Liver (tissue), 8 donors: ENCODE measurements at regions not wholly inside any gene's neighbourhood (a gene's known extent, or its start where the extent isn't known, plus 50 kb on each side); places are given as distances from the start of the nearest gene placed in this dataset.

Experiments
- DNase-seq: peaks from one replicate; pipeline ENCODE4 v3.0.0-alpha.2; 2017; ENCODE audit warnings: low spot score
- H3K27ac ChIP-seq, 2 donors: one replicate each; pipeline ENCODE4 v1.7.0; 2013; ENCODE audit warnings: inconsistent platforms in 2 of 2, low read length in 2 of 2, control low read depth in 1 of 2, low read depth in 1 of 2, mild to moderate bottlenecking in 1 of 2
- H3K27me3 ChIP-seq, 4 donors: one replicate each; pipeline versions ENCODE4 v1.6.1 to v1.7.0; 2013; ENCODE audit warnings: low read length in 3 of 4, inconsistent platforms in 1 of 4, mild to moderate bottlenecking in 1 of 4, moderate library complexity in 1 of 4; ENCODE audit not compliant: control insufficient read depth in 4 of 4, insufficient read depth in 4 of 4
- H3K36me3 ChIP-seq, 4 donors: one replicate each; pipeline versions ENCODE4 v1.6.1 to v1.7.0; 2013; ENCODE audit warnings: low read length in 3 of 4, mild to moderate bottlenecking in 3 of 4, low read depth in 1 of 4, moderate library complexity in 1 of 4; ENCODE audit not compliant: control insufficient read depth in 4 of 4, insufficient read depth in 3 of 4
- H3K4me1 ChIP-seq, 4 donors: one replicate each; pipeline versions ENCODE4 v1.6.1 to v1.7.0; 2013; ENCODE audit warnings: low read length in 3 of 4, mild to moderate bottlenecking in 3 of 4, moderate library complexity in 1 of 4; ENCODE audit not compliant: control insufficient read depth in 4 of 4, insufficient read depth in 4 of 4
- H3K4me3 ChIP-seq, 3 donors: one replicate each; pipeline versions ENCODE4 v1.6.1 to v1.7.0; 2013; ENCODE audit warnings: low read length in 3 of 3, control low read depth in 1 of 3, low read depth in 1 of 3, mild to moderate bottlenecking in 1 of 3
- H3K9ac ChIP-seq, 2 donors: one replicate each; pipeline ENCODE4 v1.7.0; 2013; ENCODE audit warnings: low read length in 2 of 2, mild to moderate bottlenecking in 2 of 2, moderate library complexity in 2 of 2, control low read depth in 1 of 2, low read depth in 1 of 2
- H3K9me3 ChIP-seq, 4 donors: one replicate each; pipeline versions ENCODE4 v1.6.1 to v1.7.0; 2013; ENCODE audit warnings: low read length in 3 of 4; ENCODE audit not compliant: control insufficient read depth in 4 of 4
- CTCF ChIP-seq: fragments of 150-350 bp; IDR thresholded peaks from 2 replicates; pipeline ENCODE4 v1.5.1; 2017; ENCODE audit warnings: improper control_type of control experiment, low read depth, low read length; ENCODE audit not compliant: missing input control
- FOXA2 ChIP-seq: IDR thresholded peaks from 2 replicates; pipeline ENCODE4 v1.6.1; 2016; ENCODE audit warnings: antibody characterized with exemption
- GABPA ChIP-seq, 2 donors: IDR thresholded peaks in 1 of 2; conservative IDR thresholded peaks in 1 of 2; 2 replicates each; pipeline ENCODE4 v1.6.1; 2016; ENCODE audit warnings: antibody characterized with exemption in 2 of 2, mild to moderate bottlenecking in 1 of 2, moderate library complexity in 1 of 2
- HNF4A ChIP-seq, 2 donors: conservative IDR thresholded peaks; 2 replicates each; pipeline ENCODE4 v1.6.1; 2016; ENCODE audit warnings: antibody characterized with exemption in 2 of 2, mild to moderate bottlenecking in 2 of 2
- HNF4G ChIP-seq: IDR thresholded peaks from 2 replicates; pipeline ENCODE4 v1.6.1; 2016; ENCODE audit warnings: antibody characterized with exemption
- JUND ChIP-seq, 2 donors: IDR thresholded peaks; 2 replicates each; pipeline ENCODE4 v1.6.1; 2016; ENCODE audit warnings: antibody characterized with exemption in 2 of 2
- NR2F2 ChIP-seq: IDR thresholded peaks from 2 replicates; pipeline ENCODE4 v1.6.1; 2016; ENCODE audit warnings: antibody characterized with exemption
- REST ChIP-seq: IDR thresholded peaks from 2 replicates; pipeline ENCODE4 v1.6.1; 2016; ENCODE audit warnings: antibody characterized with exemption, mild to moderate bottlenecking
- SP1 ChIP-seq: IDR thresholded peaks from 2 replicates; pipeline ENCODE4 v1.6.1; 2018; ENCODE audit warnings: antibody characterized with exemption, mild to moderate bottlenecking
- TAF1 ChIP-seq: conservative IDR thresholded peaks from 2 replicates; pipeline ENCODE4 v1.6.1; 2016; ENCODE audit warnings: antibody characterized with exemption, mild to moderate bottlenecking
- YY1 ChIP-seq: IDR thresholded peaks from 2 replicates; pipeline ENCODE4 v1.6.1; 2016; ENCODE audit warnings: antibody characterized with exemption, mild to moderate bottlenecking
- WGBS: extraction: QIAGEN DNeasy Blood & Tissue Kit; methylation state at CpG from one replicate; pipeline ENCODE4 v1.1.7; 2013; 5-methylcytosine and 5-hydroxymethylcytosine counted together
- TF ChIP-seq, protein P1 (sequence below): IDR thresholded peaks from 2 replicates; pipeline ENCODE4 v1.6.1; 2016; ENCODE audit warnings: antibody characterized with exemption
- TF ChIP-seq, protein P2 (sequence below): IDR thresholded peaks from 2 replicates; pipeline ENCODE4 v1.6.1; 2016; ENCODE audit warnings: antibody characterized with exemption
- TF ChIP-seq, protein P3 (sequence below): IDR thresholded peaks from 2 replicates; pipeline ENCODE4 v1.6.1; 2016; ENCODE audit warnings: antibody characterized with exemption
- donor health status: healthy.
- donor health status: healthy.
- donor health status: healthy.
- donor health status: healthy.
- donor health status: healthy.

DNA sequence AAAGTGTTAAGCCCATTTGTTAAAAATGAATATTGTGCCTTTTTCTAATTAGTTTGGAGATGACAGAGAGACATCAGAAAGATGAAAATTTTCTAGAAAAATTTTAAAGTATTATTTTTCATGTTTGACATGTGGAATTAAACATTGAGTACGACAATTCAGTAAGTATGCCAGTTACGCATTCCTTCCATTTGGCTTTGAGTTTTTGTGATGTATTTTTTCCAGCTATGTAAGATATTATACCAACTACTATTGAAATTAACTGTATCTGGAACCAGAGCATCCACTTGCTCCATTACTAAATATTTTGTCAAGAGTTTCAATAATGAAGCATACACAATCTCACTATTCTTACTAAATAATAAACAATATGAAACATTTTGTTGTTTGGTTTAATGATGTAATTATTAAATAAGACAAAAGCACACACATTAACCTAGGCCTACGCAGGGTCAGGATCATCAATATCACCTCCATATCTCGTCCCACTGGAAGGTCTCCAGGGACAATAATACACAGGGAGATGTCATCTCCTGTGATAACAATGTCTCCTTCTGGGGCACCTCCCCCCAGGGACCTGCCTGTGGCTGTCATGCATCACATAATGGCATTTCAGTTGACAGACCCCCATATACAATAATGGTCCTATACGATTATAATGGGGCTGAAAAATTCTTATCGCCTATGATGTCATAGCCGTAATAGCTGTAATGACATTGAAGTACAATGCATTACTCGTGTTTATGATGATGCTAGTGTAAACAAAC, 274.1 kb downstream of the REEP3 start:
- Histone ChIP-seq H3K27ac (no peak overlapping the region), H3K36me3 (no peaks in the 10 kb centered on the region), H3K4me3 (no peak overlapping the region), H3K27me3 (no peaks in the 10 kb centered on the region), H3K4me1 (no peaks in the 10 kb centered on the region), H3K9ac (no peak overlapping the region), H3K9me3 (no peaks in the 10 kb centered on the region)
- no peak for TF ChIP-seq JUND (IDR thresholded peaks at IDR 0.05)
- TF ChIP-seq, protein P1, sequence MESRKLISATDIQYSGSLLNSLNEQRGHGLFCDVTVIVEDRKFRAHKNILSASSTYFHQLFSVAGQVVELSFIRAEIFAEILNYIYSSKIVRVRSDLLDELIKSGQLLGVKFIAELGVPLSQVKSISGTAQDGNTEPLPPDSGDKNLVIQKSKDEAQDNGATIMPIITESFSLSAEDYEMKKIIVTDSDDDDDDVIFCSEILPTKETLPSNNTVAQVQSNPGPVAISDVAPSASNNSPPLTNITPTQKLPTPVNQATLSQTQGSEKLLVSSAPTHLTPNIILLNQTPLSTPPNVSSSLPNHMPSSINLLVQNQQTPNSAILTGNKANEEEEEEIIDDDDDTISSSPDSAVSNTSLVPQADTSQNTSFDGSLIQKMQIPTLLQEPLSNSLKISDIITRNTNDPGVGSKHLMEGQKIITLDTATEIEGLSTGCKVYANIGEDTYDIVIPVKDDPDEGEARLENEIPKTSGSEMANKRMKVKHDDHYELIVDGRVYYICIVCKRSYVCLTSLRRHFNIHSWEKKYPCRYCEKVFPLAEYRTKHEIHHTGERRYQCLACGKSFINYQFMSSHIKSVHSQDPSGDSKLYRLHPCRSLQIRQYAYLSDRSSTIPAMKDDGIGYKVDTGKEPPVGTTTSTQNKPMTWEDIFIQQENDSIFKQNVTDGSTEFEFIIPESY, result no peak
- no peak for TF ChIP-seq NR2F2
- TF ChIP-seq, protein P2, sequence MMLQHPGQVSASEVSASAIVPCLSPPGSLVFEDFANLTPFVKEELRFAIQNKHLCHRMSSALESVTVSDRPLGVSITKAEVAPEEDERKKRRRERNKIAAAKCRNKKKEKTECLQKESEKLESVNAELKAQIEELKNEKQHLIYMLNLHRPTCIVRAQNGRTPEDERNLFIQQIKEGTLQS, result no peak
- TF ChIP-seq TAF1, result no peak
- TF ChIP-seq HNF4G, result no peak
- TF ChIP-seq, protein P3, sequence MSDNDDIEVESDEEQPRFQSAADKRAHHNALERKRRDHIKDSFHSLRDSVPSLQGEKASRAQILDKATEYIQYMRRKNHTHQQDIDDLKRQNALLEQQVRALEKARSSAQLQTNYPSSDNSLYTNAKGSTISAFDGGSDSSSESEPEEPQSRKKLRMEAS, result no peak
- no peak for TF ChIP-seq CTCF
- TF ChIP-seq SP1, result no peak
- no peak for TF ChIP-seq YY1
- TF ChIP-seq HNF4A (conservative IDR thresholded peaks at IDR 0.05), result no peak
- TF ChIP-seq GABPA (IDR thresholded peaks at IDR 0.05 in 1 of 2, conservative IDR thresholded peaks at IDR 0.05 in 1 of 2), result no peak
- DNase-seq, result no peak
- WGBS, result 89% methylated on average over 8 of the region's 8 CpGs

DNA sequence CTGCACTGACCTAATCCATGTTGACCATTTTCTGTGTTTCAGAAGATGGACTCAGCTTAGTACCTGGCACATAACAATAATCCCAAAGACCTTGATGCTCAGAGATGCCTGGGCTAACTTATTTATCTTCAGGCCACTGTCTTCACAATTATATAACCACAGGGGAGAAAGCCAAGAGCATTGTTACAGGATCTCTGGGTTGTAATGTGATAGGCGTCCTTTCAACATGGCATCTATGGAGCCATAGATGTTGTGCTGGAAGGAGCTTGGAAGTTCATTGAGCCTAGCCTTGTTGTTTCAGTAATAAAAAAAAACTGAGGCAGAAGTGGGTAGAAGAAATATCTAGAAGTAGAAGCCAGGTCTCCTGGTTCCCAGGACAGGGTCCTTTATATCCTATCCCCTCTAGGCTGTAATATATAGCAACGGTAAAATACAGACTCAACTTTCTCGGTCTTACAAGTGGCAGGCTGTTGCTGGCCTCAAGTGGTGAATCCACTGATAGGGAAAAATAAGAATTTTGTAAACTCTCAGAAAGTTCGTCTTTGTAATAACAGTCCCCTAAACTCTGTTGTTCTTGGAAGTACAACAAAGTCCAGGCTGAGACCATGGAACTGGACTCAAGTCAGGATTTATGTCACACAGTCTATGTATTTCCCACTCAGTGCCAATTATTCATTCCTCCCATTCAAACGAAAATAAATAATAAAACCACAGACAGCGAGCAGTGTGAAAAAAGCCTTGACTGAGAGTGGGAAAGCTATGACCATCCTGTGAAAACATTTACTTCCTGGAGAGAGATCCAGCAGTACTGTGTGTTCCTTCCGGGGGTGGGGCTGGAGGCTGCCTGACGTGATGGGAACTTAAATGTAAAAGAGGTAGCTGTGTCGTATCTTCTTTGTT, 277.6 kb downstream of the REEP3 start:
- Histone ChIP-seq H3K27me3 (no peaks in the 10 kb centered on the region), H3K9me3 (no peaks in the 10 kb centered on the region), H3K4me3 (no peak overlapping the region), H3K4me1 (no peaks in the 10 kb centered on the region), H3K27ac (no peak overlapping the region), H3K9ac (no peak overlapping the region), H3K36me3 (no peaks in the 10 kb centered on the region)
- no peak for DNase-seq
- 63% methylated on average over 9 of the region's 9 CpGs for WGBS
- TF ChIP-seq NR2F2, result no peak
- peak; percentile 47 to 69 for TF ChIP-seq GABPA (IDR thresholded peaks at IDR 0.05 in 1 of 2, conservative IDR thresholded peaks at IDR 0.05 in 1 of 2)
- TF ChIP-seq, protein P3, result no peak
- TF ChIP-seq REST, result no peak
- no peak for TF ChIP-seq HNF4G
- TF ChIP-seq JUND (IDR thresholded peaks at IDR 0.05), result no peak
- TF ChIP-seq, protein P1, result no peak
- TF ChIP-seq TAF1, result no peak
- TF ChIP-seq FOXA2, result no peak
- TF ChIP-seq HNF4A (conservative IDR thresholded peaks at IDR 0.05), result no peak
- peak; percentile 15 for TF ChIP-seq SP1
